NCI-H146 treated with DMSO at 0.1 percent for 48 hours (cell line): ENCODE measurements at regions not wholly inside any gene's neighbourhood (a gene's known extent, or its start where the extent isn't known, plus 50 kb on each side); places are given as distances from the start of the nearest gene placed in this dataset.
A peak's percentile ranks its signal among the peaks of the same experiment; 100 is the strongest.

Source experiments
- DNase-seq: peaks from one replicate; lab custom pipeline; 2025; ENCODE audit not compliant: unreplicated experiment; lab: John Stamatoyannopoulos, UW

- DNase-seq, result peak; percentile 57
These were observed 104.7 kb upstream of the CLDN10 start for GRCh38 chr13:95447814-95448213.

GRCh38 chr13:95451656-95452055 is 100.9 kb upstream of the CLDN10 start:
- no peak for DNase-seq

- DNase-seq, result no peak
These were observed 100.1 kb upstream of the CLDN10 start for GRCh38 chr13:95452375-95452774.

- no peak for DNase-seq
These were observed 96.7 kb upstream of the CLDN10 start for GRCh38 chr13:95455782-95456181.

- DNase-seq, result no peak
These were observed 95.7 kb upstream of the CLDN10 start for GRCh38 chr13:95456815-95457214.

- no peak for DNase-seq
These were observed 95.2 kb upstream of the CLDN10 start for GRCh38 chr13:95457294-95457693.

- DNase-seq, result no peak
These were observed 89.7 kb upstream of the CLDN10 start for GRCh38 chr13:95462801-95463200.

- no peak for DNase-seq
These were observed 89.0 kb upstream of the CLDN10 start for GRCh38 chr13:95463531-95463930.

GRCh38 chr13:95470574-95471366 is 81.8 kb upstream of the CLDN10 start:
- DNase-seq, result no peak

- DNase-seq, result no peak
These were observed 80.6 kb upstream of the CLDN10 start for GRCh38 chr13:95471960-95472359.

GRCh38 chr13:95474992-95475391 is 77.5 kb upstream of the CLDN10 start:
- DNase-seq, result no peak

GRCh38 chr13:95477187-95477586 is 75.3 kb upstream of the CLDN10 start:
- DNase-seq, result no peak

GRCh38 chr13:95479731-95480130 is 72.8 kb upstream of the CLDN10 start:
- DNase-seq, result no peak

GRCh38 chr13:95480131-95480545 is 72.4 kb upstream of the CLDN10 start:
- no peak for DNase-seq

GRCh38 chr13:95480791-95481780 is 71.4 kb upstream of the CLDN10 start:
- no peak for DNase-seq

- DNase-seq, result no peak
These were observed 68.5 kb upstream of the CLDN10 start for GRCh38 chr13:95484052-95484451.

GRCh38 chr13:95485045-95485517 is 67.4 kb upstream of the CLDN10 start:
- no peak for DNase-seq

- DNase-seq, result no peak
These were observed 66.9 kb upstream of the CLDN10 start for GRCh38 chr13:95485518-95486144.

- DNase-seq, result no peak
These were observed 60.3 kb upstream of the CLDN10 start for GRCh38 chr13:95492044-95492801.

GRCh38 chr13:95494082-95494681 is 58.3 kb upstream of the CLDN10 start:
- DNase-seq, result peak; percentile 83
